GM21381 (cell line): ENCODE measurements at regions not wholly inside any gene's neighbourhood (a gene's known extent, or its start where the extent isn't known, plus 50 kb on each side); places are given as distances from the start of the nearest gene placed in this dataset.
A peak's percentile ranks its signal among the peaks of the same experiment; 100 is the strongest.

Experiments
- ATAC-seq: cut with Tn5 transposase; IDR thresholded peaks from one replicate; pipeline ENCODE4 v1.9.1; 2021; ENCODE audit warnings: mild to moderate bottlenecking, moderate library complexity; ENCODE audit not compliant: unreplicated experiment

DNA sequence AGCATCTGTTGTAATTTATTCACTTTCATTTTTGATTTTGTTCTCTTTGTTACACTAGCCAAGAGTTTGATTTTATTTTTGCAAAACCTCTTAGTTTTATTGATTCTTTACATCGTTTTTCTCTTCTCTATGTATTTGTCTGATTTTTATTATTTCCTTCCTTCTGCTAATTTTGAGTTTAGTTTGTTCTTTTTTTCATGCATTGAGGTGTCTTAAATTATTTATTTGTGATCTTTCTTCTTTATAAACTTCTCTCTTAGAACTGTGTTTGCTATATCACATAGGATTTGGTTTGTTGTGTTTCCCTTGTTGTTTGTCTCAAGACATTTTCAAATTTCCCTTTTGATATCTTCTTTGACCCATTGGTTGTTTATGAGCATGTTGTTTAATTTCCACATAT, 51.7 kb upstream of the NFKBIA start:
- no peak for ATAC-seq

DNA sequence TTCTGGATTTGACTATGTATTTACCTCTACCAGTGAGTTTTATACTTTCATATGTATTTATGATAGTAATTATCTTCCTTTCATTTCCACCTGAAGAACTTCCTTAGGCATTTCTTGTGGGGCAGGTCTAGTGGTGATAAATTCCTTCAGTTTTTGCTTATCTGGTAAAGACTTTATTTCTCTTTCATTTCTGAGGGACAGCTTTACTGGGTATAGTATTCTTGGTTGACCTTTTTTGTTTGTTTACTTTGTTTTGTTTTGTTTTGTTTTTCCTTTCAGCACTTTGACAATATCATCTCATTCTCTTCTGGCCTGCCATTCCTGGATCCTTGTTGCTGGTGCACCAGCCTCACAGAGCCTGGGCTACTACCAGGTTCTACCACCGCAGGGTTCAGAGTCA, 53.9 kb upstream of the NFKBIA start:
- ATAC-seq: no peak

DNA sequence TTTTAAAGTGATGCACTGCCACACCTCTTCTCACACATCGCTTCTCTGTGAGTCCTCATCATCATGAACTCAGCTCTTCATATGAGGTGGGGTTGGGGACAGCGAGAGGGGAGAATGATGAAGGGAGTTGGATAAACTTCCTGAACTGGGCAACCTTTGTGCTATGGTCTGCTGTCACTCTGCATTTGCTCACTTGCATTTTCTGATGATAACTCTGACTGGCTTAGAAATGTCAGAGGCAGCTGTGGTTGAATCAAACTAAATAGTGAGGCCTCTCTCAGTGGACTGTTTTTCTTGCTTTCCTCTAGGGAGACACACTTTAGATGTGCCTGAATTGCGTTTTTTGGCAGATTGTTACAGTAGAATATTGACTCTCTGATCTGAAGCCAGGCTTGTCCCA, 55.2 kb upstream of the NFKBIA start:
- no peak for ATAC-seq

- no peak for ATAC-seq
Observed at GRCh38 chr14:35470755-35471154, 63.2 kb upstream of the INSM2 start.

DNA sequence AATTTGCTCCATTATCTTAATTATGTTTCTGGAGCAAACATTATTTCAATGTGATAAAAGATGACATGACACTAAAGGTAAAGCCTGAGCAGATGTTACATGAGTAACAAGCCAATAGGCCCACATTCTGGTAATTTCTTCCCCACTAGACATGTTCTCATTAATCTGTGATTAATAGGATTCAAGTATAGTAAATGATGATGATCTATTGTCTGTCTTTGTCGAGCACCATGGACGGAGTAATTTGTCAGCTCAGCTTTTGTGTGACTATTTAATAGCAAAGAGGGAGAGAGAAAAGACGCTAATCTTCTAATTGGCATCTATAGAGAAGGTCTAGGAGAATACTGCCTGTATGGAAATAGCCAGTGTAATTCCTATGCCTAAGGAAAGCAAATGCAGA, 62.2 kb upstream of the INSM2 start:
- no peak for ATAC-seq

- no peak for ATAC-seq
Observed at GRCh38 chr14:35474323-35474722, 59.6 kb upstream of the INSM2 start.

- ATAC-seq: peak; percentile 92
Observed at GRCh38 chr14:35480119-35480769, 53.7 kb upstream of the INSM2 start.

DNA sequence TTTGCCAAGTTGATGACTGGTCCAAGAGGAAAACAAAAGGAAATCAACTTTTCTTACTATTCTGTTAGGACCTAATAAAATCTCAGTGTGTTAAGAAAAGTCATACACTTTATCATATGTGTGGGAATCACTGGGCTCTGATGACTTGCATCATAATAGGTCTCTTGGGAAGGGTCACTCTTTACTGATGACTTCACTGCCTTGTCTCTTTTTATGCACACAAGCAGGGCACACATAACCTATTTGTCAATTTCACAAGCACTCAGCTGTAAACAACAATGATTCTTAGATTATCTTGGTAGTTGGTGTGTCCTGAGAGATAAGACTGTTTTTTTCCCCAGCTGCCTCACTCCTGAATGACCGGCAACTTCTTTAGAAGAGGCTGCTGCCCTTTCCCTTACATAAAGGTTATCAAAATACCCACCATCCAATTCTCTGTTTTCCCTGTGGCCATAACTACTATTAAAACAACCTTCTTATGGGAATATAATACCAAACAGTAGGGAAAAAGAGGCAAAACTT, 50.9 kb upstream of the INSM2 start:
- ATAC-seq: no peak
